Stomach (tissue), 4 donors: ENCODE measurements at regions not wholly inside any gene's neighbourhood (a gene's known extent, or its start where the extent isn't known, plus 50 kb on each side); places are given as distances from the start of the nearest gene placed in this dataset.

Experiments
- EP300 ChIP-seq: sonication (generic); formaldehyde crosslinking; IDR thresholded peaks from one replicate; pipeline ENCODE4 v1.6.1; 2017; ENCODE audit warnings: antibody characterized with exemption
- POLR2A ChIP-seq, 4 donors: fragments of 450-650 bp; IDR thresholded peaks; one replicate each; pipeline ENCODE4 v1.6.1; 2016; ENCODE audit warnings: antibody characterized with exemption in 4 of 4, control low read depth in 2 of 4, mild to moderate bottlenecking in 1 of 4, moderate library complexity in 1 of 4
- POLR2AphosphoS5 ChIP-seq, 3 donors: sonication (generic); formaldehyde crosslinking; IDR thresholded peaks; one replicate each; pipeline ENCODE4 v1.6.1; 2016; ENCODE audit warnings: antibody characterized with exemption in 3 of 3
- TF ChIP-seq, protein P1 (sequence below), 7 experiments: fragments of 450-650 bp in 4 of 7; fragments of 200-600 bp in 3 of 7; sonication (generic) in 3 of 7; IDR thresholded peaks; one replicate each; pipeline ENCODE4 v1.5.1; 2016 to 2019; ENCODE audit warnings: antibody characterized with exemption in 7 of 7, control low read depth in 2 of 7, mild to moderate bottlenecking in 1 of 7

DNA sequence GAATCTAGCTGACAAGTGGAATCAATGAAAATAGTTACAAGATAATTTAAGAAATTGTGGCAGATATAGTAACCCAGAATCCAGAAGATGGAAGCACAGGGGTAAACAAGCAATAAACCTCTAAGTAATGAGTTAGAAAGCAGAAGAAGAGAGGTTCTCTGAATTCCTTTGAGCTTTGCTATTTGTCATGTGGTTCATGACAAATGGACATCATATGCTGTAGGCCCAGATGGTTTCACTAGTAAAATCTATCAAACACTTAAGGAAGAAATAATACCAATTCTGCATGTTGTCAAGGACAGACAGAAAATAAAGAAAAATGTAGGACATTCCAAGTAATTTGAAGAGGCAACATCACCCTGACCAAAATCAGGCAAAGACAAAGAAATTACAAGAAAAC is 480.8 kb upstream of the INTU start:
- TF ChIP-seq, protein P1, sequence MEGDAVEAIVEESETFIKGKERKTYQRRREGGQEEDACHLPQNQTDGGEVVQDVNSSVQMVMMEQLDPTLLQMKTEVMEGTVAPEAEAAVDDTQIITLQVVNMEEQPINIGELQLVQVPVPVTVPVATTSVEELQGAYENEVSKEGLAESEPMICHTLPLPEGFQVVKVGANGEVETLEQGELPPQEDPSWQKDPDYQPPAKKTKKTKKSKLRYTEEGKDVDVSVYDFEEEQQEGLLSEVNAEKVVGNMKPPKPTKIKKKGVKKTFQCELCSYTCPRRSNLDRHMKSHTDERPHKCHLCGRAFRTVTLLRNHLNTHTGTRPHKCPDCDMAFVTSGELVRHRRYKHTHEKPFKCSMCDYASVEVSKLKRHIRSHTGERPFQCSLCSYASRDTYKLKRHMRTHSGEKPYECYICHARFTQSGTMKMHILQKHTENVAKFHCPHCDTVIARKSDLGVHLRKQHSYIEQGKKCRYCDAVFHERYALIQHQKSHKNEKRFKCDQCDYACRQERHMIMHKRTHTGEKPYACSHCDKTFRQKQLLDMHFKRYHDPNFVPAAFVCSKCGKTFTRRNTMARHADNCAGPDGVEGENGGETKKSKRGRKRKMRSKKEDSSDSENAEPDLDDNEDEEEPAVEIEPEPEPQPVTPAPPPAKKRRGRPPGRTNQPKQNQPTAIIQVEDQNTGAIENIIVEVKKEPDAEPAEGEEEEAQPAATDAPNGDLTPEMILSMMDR (IDR thresholded peaks at IDR 0.05) = no peak
- TF ChIP-seq POLR2A (IDR thresholded peaks at IDR 0.05) (no peak), EP300 (no peak), POLR2AphosphoS5 (IDR thresholded peaks at IDR 0.05) (no peak)
